Thyroid gland (tissue), 4 donors: ENCODE measurements at regions not wholly inside any gene's neighbourhood (a gene's known extent, or its start where the extent isn't known, plus 50 kb on each side); places are given as distances from the start of the nearest gene placed in this dataset.

Experiments used
- CTCF ChIP-seq, 6 experiments: fragments of 200-600 bp in 3 of 6; fragments of 450-650 bp in 3 of 6; sonication (generic) in 3 of 6; IDR thresholded peaks; one replicate each; pipeline ENCODE4 v1.5.1; 2016 to 2019; ENCODE audit warnings: antibody characterized with exemption in 6 of 6, mild to moderate bottlenecking in 2 of 6, inconsistent platforms in 1 of 6, moderate library complexity in 1 of 6
- POLR2A ChIP-seq, 2 donors: fragments of 450-650 bp; IDR thresholded peaks; one replicate each; pipeline ENCODE4 v1.6.1; 2017; ENCODE audit warnings: antibody characterized with exemption in 2 of 2, mild to moderate bottlenecking in 2 of 2, moderate library complexity in 1 of 2

- TF ChIP-seq POLR2A (IDR thresholded peaks at IDR 0.05) (no peak), CTCF (IDR thresholded peaks at IDR 0.05) (peak in 2 of 6 experiments; percentile 24 to 29)
Observed at GRCh38 chr2:102872388-102872787, 110.6 kb downstream of the TMEM182 start.
